IPS DF 19.7 (cell line): ENCODE measurements at regions not wholly inside any gene's neighbourhood (a gene's known extent, or its start where the extent isn't known, plus 50 kb on each side); places are given as distances from the start of the nearest gene placed in this dataset.

Experiments used
- DNase-seq: peaks from one replicate; pipeline ENCODE4 v3.0.0-alpha.2; 2013; ENCODE audit warnings: low read depth, low spot score

GRCh38 chr9:79969393-79970145, 397.8 kb downstream of the TLE4 start:
- DNase-seq = no peak

DNA sequence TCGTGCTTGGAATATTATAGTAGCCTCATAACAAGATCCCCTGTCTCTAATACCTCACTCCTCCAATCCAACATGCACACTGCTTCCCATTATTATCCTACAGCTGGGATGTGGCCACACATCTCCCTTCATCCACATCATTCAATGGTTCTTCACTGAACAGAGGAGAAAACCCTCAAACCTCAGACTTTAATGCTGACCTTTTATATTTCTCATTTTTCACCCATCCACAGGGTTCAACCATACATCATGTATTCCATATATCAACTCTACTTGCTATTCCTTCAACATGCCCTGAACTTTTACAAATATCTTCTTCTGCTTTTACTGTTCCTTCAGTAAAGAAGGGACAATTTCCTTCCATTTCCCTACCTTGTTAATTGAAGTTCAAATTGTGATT, 396.8 kb downstream of the TLE4 start:
- no peak for DNase-seq

- DNase-seq = peak; percentile 38
Observed at GRCh38 chr9:79962836-79963235, 391.1 kb downstream of the TLE4 start.

DNA sequence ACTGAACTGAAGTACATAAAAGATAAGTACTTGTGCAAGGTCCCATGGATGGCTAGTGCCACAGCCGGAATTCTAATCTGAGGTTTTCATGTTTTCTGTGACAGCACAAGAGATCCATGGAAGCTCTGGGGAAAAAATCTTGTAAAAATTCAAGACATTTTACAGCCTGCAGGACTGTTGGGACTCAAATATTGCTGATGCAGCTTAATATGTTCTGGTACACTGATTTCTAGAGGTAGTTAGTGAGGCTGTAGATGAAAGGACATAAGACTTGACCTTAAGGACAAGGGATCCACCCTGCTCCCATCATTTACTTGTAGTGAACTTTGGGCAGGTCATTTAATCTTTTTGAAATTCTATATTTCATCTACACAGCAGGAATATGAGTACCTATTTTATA, 390.4 kb downstream of the TLE4 start:
- DNase-seq = no peak

- no peak for DNase-seq
Observed at GRCh38 chr9:79955300-79955699, 383.5 kb downstream of the TLE4 start.

DNA sequence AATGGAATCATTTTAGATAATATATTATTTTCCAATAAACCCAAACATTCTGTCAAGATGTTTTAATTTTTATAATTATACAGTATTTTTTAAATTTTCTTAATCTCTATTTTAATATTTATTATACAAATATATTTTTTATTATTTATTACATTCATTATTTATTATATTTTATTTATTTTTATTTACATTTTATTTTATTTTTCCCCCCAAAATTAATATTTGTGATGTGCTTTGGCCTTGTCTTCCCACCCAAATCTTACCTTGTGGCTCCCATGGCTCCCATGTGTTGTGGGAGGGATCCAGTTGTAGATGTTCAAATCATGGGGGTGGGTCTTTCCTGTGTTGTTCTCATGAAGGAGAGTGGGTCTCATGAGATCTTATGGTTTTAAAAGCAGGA, 382.1 kb downstream of the TLE4 start:
- DNase-seq = no peak

GRCh38 chr9:79952401-79952800, 380.6 kb downstream of the TLE4 start:
- DNase-seq = no peak

DNA sequence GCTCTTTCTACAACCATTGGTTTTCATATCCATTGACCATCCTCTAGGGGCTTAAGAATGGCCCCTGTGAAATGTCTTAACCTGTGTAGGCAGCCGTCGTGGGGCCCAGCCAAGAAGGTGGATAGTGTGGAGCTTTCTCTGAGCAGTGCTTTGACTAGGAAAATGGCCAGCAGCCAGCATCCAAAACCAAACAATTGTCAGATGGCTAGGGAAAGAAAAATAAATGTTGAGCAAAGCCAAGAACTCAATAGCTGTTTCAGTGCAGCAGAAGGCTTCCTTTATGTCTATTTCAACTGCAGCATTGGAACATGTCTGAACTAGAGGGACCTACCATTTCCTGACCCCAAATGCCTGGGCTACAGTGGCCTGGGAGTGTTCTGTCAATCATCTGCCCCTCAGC, 374.9 kb downstream of the TLE4 start:
- no peak for DNase-seq

- DNase-seq = no peak
Observed at GRCh38 chr9:79945495-79945894, 373.7 kb downstream of the TLE4 start.

DNA sequence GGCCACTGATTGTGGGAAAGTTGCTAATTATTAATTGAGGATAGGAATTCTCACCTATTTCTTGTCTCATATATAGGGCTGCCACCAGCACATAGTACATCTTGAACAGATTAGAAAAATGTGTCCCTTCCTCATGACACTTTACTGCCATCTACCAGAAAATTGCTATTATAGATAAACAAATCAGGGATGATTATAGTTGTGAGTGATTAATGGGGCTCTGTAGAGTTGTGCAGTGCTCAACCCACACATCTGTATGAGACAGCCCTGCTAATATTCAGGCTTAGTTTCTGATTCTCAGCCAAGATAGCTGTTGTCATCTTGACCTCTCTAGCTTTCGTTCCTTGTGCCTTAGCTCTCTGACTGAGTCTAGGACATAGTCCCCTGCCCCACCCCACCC, 373.3 kb downstream of the TLE4 start:
- no peak for DNase-seq

DNA sequence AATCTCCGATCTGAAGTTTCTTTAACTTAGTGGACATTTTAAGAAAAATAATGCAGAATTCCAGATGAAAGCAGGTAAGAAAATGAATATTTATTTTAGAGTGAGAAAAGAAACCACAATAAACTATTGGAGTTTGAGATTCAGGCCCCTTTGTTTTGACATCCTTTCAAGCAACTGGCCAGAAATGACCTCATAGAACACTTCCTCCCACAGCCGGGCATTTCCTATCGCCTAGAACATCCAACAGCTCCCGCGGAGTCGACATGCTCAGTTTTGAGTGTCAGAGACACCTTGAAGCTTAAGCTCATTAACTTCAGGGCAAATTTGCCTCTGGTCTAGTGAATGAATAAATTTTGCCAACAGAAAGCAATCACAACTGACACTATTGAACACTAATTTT, 369.2 kb downstream of the TLE4 start:
- DNase-seq = no peak

DNA sequence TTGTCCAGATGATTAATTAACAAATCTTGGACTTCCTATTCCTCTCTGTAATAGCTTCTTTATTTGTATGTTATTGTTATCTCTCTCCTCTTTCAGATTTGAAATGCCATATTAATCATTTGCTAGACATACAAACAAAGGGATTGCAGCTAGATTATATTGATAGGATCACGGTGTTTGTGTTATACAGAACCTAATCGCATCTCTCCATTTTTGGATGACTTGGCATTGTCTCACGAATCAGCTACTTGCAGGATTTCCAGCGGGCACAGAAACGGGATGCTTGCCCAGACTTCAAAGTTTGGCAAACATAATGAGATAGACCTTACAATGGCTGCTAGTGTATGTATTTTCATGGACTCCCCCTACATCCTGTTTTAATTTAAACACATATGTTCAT, 368.1 kb downstream of the TLE4 start:
- DNase-seq = no peak

- DNase-seq = no peak
Observed at GRCh38 chr9:79936336-79936735, 364.6 kb downstream of the TLE4 start.

DNA sequence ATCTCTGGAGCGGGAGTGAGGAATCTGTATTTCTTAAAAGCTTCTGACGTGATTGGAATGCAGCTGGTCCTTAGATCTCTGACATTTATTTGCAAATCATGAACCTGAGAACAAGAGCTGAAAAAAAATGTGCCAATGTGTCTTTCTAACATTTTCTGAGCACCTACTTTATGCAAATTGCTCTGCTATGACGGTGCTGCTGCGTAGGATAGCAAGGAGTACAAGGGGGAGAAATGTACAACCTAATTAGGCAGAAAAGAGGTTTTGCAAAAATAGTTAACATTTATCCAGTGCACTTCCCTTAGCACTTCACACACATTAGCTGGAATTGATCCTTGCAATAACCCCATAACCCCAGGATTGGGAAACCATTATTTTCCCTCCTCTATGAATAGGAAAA, 357.5 kb downstream of the TLE4 start:
- no peak for DNase-seq

DNA sequence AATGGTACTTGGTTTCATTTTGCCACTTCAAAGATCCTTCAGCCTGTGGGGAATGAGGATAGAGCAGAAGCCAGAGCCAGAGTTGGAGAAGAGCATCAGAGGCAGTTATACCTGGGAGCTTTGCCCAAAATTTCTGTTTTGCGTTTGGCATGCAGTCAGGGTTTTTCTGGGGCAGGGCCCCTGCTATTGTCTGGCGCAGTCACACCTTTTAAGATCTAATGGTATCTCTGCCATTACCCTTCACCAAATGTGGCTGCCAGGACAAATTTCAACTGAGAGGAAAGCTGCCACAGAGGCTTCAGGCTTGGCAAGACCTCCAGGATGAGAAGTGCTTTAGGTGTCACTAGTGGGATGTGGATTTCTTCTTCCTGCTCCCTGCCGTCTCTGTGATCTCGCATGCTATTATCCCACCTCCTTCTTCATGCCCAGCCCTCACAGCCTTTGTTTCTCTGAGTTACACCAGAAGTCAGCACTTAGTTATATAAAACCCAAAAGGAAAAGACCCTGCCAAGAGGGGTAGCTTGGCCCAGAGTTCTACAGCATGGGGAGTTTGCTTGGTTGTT, 357.0 kb downstream of the TLE4 start:
- no peak for DNase-seq

GRCh38 chr9:79925326-79925725, 353.6 kb downstream of the TLE4 start:
- no peak for DNase-seq

- DNase-seq = no peak
Observed at GRCh38 chr9:79924836-79925235, 353.1 kb downstream of the TLE4 start.

DNA sequence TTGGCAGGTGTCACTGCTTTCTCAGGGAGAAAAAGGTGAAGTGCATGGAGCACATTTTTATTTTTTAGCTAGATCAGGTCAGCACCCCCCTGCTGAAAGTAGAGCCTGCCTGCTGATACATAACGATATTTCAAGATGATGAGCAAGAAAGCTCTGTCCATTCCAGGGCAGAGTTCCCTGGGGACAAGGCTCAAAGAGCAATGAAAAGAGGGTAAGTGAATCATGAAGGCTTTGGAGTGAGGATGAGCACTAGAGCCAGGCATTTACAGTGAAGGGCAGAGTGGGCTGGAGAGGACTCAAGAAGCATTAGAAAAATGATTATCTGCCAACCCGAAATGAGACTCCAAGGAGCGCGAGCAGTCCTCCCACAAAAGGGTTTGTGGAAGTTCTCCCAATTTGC, 345.7 kb downstream of the TLE4 start:
- no peak for DNase-seq

- DNase-seq = no peak
Observed at GRCh38 chr9:79913867-79914266, 342.1 kb downstream of the TLE4 start.

- DNase-seq = no peak
Observed at GRCh38 chr9:79912318-79913070, 340.7 kb downstream of the TLE4 start.

- DNase-seq = no peak
Observed at GRCh38 chr9:79911724-79912123, 340.0 kb downstream of the TLE4 start.

DNA sequence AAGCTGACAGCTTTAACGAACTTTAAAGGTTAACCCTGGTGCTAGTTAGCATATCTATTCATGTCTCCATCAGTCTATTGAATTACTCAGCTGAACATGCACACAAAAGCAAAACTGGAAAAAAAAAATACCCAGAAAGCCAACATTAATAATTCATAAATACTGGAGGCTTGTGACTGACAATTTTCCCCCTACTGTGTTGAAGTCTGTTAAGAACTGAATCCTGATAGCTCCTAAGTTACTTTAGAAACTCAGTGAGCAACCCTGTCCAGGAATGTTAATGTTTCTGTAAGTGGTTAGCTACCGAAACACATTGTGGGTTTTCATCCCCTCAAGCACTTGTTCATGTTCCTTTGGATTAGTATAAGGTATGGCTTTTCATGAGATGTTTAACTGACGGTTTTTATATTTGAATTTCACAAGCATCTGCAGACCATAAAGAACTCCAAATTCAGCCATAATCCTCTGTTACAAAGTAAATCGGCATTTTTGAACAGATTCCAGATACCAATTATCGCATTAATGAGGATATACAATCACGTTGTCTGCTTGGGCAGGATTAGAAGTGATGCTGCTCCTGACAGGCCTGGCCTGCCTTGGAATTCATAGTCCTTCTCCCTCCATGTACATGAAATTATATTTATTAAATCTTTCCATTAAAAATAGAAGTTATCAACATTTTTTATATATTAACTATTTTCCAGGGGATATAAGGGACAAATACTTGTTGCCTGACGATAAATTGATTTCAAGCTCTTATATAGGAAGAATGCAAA, 331.2 kb downstream of the TLE4 start:
- no peak for DNase-seq
